GM18868 (cell line): ENCODE measurements at regions not wholly inside any gene's neighbourhood (a gene's known extent, or its start where the extent isn't known, plus 50 kb on each side); places are given as distances from the start of the nearest gene placed in this dataset.
A peak's percentile ranks its signal among the peaks of the same experiment; 100 is the strongest.
"Not testable (repeated sequence)": the region's sequence is repeated elsewhere in the genome, so short reads cannot be mapped to it uniquely, and the experiment has no call there.

Experiments used
- ATAC-seq: cut with Tn5 transposase; IDR thresholded peaks from one replicate; pipeline ENCODE4 v1.9.1; 2021; ENCODE audit warnings: mild to moderate bottlenecking, moderate library complexity; ENCODE audit not compliant: unreplicated experiment

DNA sequence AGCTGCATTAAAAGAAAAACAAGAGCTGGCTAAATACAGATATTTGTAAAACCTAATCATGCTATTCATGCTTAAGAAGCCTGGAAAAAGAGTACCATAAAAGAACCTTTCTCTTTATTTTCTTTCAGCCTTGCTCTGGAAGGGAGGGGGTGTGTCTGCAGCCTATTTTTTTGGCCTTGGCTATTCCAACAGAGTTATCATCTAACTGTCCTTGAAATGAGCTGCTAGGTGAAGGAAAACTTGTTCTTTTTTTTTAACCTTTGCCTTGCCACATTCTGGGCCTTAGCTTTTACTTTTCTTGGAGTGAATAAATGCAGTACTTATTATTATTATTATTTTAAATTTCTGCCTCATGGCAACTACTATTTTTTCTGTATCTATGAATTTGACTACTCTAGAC is 224.9 kb upstream of the SYNCRIP start:
- ATAC-seq = no peak

DNA sequence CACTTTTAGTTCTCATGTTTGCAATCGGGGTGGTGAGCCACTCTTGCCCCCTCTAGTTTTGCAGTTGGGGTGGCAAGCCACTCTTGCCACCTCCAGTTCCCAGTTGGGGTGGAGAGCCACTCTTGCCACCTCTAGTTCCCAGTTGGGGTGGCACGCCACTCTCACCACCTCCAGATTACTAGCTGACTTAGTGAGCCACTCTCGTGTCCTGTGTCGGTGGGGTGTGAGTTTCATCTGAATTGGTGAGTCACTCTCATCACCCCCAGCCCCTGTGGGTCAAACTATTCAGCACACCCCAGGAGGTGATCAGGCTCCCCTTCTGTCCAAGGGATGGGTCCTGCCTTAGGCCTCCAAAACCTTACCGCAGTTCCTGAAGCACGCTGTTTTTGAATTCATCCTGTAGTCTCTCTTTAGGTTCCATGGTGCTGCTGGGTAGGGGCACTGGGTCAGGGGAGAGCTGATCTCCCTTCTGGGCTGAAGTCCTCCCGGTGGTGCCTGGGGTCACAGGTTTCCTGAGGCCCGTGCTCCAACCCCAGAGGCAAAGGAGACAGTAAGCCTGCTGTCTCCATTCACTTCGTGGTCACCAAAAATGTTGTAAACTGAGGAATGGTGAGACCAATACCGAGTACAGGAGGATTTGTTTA is 224.2 kb upstream of the SYNCRIP start:
- ATAC-seq = no peak

DNA sequence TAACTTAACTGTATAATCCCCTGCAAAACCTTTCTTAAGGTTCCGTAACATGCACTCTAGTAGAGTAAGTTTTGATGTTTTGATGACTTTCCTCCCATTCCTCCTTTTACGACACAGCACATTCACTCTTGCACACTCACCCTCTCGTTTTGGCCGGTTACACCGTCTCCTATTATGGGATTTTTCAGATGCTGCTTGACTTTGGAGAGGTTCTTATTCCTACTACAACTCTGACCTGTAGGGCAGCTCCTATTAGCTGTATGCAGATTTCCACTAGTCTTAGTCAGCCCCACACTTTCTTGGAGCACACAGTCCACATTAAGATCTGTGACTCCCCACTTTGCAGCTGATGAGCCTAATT is 223.7 kb upstream of the SYNCRIP start:
- no peak for ATAC-seq

DNA sequence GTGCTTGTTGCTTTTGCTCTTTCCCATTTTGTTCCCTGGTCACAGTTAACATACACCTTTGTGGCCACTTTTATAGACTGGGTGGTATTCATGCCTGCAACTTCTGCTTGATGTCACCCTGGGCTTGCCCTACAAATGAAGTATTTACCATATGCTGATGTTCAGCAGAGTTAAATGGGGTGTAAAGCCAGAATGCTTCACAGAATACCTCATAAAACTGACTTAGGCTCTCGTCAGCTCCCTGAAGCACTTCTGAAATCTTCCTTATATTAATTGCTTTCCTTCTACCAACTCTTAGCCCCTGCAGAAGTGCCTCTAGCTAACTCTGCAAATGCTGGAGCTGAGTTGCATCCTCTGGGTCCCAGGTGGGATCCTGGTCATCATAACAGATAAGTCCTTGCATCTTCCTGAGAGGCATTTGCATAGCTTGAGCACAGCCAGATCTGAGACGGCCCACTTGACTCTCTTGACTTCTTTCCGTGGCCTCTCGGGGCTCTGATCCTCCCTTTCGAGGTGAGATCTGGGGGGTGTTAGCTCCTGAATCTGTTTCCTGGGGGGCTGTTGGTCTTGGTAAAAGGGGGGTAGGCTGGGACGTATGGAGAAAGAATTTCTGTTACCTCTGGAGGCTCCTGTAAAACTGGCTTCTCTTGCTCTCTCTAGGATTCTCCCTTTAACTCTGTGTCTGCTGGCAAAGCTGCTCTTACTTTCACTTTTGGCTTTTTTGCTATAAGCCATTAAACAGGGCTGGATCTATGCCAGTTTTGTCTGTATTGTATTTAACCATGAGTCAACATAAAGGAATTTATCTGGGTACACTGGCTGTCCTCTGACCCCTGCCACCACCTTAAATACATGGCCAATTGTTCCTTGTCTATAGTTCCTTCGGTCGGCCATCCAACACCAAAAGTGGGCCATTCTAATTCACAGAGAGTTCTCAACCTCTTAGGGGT is 223.0 kb upstream of the SYNCRIP start:
- ATAC-seq = peak; percentile 78

DNA sequence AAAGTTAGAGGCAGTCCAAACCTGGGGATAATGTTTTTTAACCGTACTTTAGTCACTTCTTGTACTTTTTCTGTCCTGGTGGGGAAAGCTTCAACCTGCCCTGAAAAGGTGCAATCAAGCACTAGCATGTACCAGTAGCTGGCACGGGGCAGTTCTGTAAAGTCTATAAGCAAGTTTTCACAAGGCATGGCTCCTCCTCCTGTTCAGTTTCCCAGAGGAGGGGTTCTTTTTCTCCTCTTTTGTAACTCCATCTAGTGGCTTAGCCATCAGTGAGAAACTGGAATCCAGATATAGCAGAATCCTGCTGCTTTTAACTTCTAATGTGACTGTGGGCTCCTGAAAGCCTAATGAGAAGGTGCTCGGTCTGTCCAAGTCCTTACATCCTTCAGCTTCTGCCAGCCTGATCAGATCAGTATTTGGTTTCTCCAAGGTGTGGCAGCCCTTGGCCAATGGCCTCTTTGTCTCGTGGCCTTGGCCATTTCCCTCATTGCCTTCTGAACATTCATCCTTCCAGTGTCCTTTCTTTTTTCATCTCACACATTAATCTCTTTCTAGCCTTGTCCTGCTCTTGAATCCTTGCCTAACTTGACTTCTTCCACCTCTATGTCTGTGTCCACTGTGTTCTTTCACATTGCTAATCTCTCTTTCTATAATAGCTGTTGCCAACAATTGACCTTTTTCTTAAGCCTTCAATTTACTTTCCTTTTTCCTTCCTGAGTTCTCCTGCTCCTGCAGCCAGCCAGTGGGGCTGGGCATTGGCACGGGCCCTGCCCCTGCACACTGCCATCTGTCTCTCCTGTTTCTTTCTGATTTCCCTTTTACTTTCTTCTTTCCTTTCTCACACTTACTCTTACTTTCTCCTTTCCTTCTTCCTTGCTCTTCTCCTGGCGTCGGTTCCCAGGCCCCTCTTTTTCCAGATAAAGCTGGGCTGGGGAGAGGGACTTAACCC is 222.0 kb upstream of the SYNCRIP start:
- ATAC-seq = no peak

DNA sequence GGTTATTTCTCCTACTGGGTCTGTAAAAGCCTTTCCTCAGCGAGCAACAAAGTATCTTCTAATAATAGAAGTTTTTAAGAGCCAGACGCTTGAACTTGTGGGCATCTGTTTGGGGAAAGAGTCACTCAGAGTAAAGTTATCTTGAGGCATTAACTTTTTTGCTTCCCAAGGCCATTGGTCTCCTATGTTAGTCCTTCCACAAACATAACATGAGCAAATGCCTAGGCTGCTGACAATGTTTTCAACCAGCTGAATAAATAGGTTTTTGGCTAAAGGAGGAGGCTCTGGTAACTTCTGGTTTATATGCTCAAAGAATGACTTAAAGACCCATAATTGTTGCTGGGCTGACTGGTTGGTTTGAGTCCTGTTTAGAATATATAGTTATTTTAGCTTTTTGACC is 213.5 kb upstream of the SYNCRIP start:
- no peak for ATAC-seq

DNA sequence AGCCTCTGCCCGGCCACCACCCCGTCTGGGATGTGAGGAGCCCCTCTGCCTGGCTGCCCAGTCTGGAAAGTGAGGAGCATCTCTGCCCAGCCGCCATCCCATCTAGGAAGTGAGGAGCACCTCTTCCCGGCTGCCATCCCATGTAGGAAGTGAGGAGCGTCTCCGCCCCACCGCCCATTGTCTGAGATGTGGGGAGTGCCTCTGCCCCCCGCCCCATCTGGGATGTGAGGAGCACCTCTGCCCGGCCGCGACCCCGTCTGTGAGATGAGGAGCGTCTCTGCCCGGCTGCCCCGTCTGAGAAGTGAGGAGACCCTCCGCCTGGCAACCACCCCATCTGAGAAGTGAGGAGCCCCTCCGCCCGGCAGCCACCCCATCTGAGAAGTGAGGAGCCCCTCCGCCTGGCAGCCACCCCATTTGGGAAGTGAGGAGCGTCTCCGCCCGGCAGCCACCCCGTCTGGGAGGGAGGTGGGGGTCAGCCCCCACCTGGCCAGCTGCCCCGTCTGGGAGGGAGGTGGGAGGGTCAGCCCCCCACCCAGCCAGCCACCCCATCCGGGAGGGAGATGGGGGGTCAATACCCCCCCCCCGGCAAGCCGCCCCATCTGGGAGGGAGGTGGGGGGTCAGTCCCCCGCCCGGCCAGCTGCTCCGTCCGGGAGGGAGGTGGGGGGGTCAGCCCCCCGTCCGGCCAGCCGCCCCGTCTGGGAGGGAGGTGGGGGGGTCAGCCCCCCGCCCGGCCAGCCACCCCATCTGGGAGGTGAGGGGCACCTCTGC is 195.8 kb upstream of the SYNCRIP start:
- ATAC-seq = not testable (repeated sequence)

DNA sequence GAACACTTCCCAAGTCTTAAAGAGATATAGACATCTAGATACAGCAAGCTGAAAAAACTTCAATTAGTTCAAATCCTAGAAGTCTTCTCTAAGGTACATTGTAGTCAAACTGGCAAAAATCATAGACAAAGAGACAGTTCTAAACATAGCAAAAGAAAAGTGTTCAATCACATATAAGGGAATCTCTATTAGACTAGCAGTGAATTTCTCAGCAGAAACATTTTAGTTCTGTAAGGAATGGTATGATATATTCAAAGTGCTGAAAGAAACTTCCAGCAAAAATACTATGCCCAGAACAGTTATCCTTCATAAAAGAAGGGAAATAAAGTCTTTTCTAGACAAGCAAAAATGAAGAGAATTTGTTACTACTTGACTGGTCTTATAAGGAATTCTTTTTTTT is 186.3 kb upstream of the SYNCRIP start:
- no peak for ATAC-seq

DNA sequence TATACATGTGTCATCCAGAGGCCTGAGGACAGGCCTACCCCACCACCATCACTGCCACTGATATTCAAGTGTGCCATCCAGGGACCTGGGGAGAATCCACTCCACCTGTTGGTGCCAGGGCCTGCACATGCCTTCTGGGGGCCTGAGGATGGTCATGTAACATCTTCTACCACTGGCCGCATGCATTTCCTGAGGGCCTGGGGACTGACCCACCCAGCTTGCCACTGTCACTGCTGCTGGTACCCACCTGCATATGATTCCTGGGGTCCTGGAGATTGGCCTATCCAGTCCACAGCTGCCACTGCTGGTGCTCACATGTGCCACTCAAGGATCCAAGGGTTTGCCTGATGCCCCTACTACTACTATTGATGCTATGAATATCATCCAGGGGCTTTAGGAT is 184.3 kb upstream of the SYNCRIP start:
- ATAC-seq = no peak

DNA sequence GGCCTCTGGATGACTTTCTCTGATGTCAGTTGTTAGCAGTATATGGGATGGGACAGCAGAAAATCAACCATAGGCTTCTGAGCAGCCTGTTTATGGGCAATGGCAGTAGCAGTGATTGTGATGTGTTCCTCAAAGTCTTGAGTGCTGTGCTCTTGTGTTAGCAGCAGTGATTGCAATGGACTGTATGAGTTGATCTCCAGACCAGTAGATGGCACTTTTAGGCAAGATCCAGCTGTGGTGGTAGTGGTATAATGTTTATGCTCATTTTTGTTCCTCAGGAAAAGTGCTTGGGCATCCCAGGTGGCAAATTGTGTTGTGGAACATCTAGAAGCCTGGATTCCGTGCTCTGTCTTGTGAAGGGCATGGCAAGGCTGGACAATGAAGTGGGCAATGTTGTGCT is 181.6 kb upstream of the SYNCRIP start:
- ATAC-seq = no peak

DNA sequence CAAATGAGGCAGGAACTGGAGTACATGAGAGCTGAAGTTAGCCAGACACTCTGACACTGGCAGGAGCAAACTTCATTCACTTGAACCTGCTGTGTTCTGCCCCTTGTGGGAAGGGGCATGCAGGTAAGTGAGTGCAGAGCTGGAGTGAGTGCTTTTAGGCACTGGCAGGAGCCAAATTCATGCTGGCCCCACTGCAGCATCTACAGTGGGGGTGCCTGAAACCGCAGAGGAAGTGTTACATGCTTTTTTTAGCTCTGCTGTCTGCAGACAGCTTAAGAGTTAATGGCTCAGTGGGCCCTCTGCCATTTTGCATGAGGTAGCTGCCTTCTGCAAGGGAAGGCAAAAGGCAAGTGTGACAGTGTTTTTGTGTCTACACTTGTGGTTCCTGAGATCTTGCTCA is 167.9 kb upstream of the SYNCRIP start:
- no peak for ATAC-seq

DNA sequence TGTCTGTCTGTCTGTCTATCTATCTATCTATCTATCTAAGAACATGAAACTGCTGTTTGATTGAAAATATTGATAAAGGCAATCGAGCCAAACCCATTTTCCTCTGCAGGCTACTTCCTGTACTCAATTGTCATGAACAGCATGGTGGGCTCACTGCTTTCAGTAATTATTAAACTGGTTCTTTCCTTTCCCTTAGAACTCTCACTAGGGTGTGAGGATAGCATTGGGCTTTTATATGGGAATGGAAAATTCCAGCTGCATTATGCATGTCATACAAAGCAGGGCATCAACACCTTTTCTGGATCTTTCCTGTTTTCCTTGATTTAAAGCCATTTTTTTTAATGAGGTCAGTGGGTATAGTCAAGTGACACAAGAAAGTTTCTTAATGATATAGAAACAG is 161.0 kb upstream of the SYNCRIP start:
- no peak for ATAC-seq

DNA sequence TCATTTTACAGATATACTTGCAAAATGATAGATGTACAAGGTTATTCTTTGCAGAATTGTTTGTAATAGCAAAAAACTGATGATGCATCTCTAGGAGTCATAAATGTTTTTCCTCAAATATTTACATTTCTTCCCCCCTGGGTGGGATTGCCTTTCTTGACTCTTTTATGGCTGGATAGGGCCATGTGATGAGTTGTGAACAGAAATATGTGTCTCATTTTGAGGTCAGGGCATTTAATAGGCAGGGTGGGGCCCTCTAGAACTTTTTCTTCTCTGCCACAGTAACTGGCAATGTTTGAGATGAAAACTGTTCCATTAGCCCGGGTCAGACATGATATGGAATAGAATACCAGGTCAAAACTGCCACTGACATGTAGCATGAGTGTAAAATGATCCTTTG is 159.5 kb upstream of the SYNCRIP start:
- ATAC-seq = no peak

DNA sequence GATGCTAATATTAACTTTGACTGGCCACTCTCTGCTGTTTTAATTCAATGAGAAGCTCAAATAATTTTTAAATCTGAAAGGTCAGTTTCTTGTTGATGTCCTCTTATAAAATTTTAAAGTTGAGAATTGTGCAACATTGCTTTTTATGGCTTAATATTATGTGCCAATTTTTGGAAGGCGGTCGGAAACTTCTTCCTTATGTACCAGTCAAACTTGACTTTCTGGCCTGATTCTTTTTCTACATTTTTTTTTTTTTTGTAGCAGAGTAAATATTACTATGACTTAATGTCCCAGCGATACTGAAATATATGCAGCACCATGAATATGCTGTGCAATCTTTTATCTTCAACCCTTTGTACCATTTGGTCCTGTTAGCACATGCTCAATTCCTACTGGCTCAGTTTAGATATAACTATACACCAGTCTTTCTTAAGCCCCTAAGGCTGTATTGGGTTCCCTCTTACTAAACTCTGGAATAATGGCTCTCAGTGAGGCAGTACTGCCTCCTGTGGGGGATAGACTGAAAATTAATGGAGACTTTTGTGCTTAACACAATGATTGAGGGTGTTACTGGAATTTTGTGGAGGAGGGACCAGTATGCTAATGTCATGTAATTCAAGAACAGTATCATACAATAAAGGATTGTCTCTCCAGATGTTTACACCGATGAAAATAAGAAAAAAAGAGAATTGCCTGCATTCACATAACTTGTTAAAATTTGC is 156.4 kb upstream of the SYNCRIP start:
- no peak for ATAC-seq

DNA sequence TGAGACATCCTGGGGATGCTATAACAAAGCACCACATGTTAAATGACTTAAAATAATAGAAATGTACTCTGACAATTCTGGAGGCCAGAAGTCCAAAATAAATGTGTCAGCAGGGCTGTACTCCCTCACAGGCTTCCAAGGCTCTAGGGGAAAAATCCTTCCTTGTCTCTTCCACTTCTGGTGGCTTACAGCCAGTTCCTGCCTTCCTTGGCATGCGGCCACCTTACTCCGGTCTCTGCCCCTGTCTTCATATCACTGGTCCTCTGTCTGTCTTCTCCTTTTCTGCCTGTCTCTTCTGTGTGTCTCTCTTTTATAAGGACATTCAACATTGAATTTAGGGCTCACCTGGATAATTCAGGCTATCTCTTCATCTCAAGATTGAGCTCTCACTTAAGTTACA is 155.3 kb upstream of the SYNCRIP start:
- ATAC-seq = no peak

DNA sequence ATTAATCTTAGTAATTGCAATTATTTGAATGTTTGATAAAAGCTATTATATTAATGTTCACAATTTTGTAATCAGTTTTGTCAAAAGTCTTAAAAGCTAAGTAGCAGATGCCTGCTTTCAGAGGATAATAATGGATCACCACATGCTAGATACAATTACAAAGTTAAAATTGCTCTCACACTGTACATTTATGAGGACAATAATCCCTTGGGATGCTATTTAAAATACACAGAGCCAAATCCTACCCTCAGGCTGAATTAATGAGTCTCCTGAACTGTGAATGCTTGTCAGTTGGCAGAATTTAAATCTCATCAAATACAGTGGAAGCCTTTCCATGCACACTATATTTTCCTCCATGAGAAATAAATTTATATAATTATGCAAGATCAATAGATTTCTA is 153.3 kb upstream of the SYNCRIP start:
- no peak for ATAC-seq

DNA sequence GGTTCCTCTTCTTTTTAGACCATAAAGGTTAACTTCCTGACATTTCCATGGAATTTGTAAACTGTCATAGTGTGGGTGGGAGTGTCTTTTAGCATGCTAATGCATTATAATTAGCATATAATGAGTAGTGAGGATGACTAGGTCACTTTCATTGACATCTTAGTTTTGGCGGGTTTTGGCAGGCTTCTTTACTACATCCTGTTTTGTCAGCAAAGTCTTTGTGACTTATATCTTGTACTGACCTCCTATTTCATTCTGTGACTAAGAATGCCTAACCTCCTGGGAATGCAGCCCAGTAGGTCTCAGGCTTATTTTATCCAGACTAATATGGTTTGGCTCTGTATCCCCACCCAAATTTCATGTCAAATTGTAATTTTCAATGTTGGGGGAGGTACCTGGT is 149.6 kb upstream of the SYNCRIP start:
- ATAC-seq = no peak

DNA sequence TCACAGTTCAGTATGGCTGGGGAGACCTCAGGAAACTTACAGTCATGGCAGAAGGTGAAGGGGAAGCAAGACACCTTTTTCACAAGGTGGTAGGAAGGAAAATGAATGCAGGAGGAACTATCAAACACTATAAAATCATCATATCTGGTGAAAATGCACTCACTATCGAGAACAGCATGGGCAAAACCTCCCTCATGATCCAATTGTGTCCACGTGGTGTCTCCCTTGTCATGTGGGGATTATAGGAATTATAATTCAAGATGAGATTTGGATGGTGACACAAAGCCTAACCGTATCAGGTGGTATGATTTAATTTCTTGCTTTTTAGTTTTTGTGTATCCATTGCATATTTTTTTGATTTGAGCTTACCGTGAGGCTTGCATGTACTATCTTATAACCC is 133.2 kb upstream of the SYNCRIP start:
- ATAC-seq = no peak

DNA sequence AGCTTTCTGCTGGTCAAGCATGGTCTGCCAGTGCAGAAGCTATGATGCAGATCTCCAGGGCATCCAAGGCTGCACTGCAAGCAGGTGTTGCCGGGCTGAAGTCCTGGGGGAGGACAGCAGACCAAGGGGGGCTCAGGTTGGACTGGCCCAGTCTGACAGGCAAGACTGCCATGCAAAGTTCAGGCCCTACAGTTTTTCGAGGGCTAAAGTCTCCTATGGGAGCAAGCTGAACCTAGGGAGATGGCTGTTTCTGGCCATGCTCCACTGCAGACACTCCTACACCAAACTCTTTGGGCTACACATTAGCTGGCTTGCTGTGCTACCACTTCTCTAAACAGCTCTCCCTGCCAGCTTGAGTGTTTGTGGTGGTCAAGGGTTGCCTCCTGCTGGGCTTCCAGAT is 130.0 kb upstream of the SYNCRIP start:
- no peak for ATAC-seq

DNA sequence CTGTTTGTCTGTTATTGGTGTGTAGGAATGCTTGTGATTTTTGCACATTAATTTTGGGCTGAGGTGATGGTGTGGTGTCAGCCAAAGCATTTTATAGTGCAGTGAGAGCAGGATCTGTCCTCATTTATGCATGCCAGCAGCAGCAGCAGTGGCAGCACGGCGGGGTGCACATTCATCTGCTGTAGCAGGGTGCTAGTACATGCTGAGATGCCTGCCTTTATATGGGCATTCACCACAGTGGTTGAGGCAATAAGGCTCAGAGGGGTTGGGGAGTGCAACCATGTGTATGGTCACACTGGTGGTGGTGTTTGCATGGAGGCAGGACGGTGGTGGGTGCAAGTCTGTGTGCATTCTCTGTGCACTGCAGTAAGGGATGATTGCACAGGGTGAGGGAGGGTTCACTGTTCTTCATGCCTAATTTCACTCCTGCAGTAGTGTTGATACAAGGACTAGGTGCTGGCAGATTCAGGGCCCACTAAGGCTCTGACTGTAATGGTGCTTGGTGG is 129.3 kb upstream of the SYNCRIP start:
- no peak for ATAC-seq
